GM18502 (cell line): ENCODE measurements at regions not wholly inside any gene's neighbourhood (a gene's known extent, or its start where the extent isn't known, plus 50 kb on each side); places are given as distances from the start of the nearest gene placed in this dataset.

ENCODE experiments used
- ATAC-seq: cut with Tn5 transposase; IDR thresholded peaks from one replicate; pipeline ENCODE4 v1.9.1; 2021; ENCODE audit warnings: mild to moderate bottlenecking; ENCODE audit not compliant: unreplicated experiment, poor library complexity

- ATAC-seq = peak; percentile 89
Observed at GRCh38 chr3:156760333-156760732, 65.8 kb upstream of the LEKR1 start.

- no peak for ATAC-seq
Observed at GRCh38 chr3:156761007-156761406, 65.1 kb upstream of the LEKR1 start.

DNA sequence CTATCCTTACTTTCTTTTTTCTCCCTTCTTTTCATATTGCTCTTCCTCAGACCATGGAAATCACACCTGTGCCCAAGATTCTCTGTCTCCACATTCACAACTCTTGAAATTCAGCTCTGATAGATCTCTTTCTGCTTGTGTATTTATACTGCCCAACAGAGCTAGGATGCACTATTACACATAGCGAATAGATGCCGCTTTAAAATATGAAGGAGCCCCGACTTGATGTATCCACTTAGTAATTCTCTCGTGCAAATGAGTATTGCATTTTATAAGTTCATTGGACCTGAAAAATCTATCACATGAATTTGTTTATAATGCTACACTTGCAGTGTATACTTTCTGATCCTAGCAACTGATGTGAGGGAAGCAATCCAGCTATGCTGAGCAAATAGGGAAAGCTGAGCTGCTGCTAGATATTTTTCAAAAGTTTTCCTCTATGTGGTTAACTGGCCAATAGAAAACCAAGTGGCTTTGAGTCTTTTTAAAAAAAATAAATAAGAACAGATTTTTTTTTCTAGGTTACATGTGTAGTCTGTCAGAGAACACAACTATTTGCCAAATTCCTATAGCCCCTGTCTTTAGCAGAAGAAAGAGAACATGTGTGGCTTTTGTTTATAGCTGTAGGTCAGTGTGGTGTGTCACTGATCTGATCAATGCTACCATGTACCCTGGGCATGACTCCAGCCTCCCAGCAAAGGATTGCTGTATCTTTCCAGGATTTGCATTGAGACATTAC is 64.3 kb upstream of the LEKR1 start:
- no peak for ATAC-seq

DNA sequence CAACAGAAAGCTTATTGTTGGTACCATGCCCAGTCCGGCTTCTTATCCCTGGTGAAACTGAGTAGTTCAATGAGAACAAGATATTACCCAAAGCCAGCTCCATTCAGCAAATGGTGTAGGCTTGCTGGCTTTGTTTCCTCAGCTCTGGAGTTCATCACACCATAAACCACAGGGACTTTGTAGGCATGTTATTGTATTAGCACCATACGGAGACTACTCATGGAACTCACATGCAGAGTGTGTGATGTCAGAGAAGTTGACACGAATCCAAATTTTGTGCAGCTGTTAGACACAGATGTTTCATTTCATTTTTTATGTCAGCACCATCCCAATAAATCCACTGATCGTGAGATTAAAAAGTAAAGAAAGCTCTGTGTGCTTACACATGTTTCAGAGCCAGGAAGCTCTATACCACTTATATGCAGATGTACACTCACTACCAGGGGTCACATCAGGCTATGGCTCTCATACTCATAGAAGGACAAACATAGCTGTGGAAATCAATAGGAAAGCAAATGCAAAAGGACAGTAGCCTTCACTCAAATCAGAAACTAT is 63.4 kb upstream of the LEKR1 start:
- no peak for ATAC-seq

DNA sequence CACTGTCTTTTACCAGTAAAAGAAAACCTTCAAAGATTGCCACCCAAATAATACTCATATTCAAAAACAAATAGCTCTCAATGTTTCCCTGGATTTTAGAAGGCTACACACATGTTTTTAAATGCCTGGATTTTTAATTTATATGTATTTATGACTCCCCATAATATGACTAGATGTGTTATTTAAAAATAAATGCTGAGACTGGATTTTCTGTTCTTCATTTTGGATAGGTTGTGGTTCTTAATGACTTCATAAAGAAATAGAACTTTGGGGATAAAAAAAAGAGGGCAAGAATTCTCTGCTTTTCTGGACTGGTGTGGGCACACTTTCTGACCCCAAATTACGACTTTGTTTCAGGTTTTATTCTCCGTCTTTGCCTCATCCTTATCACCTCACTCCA is 62.8 kb upstream of the LEKR1 start:
- ATAC-seq = no peak

DNA sequence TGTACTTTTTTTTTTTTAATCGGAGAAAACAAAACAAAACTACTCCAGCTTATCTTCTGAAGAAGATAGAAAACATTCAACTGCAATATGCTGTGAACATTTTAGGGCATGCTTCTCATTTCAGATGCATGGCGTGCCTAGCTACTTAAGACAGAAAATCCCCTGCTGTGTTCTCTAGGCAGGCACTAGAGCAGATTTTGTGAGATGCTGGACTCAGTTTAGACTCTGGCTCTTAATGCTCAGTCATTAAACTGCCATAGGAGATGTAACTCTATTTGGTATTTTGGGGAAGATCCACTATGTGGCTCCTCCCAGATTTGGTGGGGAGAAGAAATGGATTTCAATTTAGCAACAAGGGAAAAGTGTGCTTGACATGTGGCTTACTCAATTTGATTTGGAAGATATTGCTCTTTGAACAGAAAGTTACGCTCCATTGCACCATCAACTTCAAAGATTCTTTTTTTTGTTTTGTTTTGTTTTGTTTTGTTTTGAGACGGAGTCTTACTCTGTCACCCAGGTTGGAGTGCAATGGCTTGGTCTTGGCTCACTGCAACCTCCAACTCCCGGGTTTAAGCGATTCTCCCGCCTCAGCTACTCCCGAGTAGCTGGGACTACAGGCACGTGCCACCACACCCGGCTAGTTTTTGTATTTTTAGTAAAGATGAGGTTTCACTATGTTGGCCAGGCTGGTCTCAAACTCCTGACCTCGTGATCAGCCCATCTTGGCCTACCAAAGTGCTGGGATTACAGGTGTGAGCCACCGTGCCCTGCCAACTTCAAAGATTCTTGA is 62.0 kb upstream of the LEKR1 start:
- ATAC-seq = no peak

GRCh38 chr3:156764751-156765150 is 61.4 kb upstream of the LEKR1 start:
- ATAC-seq = no peak

- ATAC-seq = no peak
Observed at GRCh38 chr3:156768390-156768789, 57.8 kb upstream of the LEKR1 start.

GRCh38 chr3:156769721-156770654 is 56.2 kb upstream of the LEKR1 start:
- ATAC-seq = no peak

GRCh38 chr3:156770699-156771414 is 55.3 kb upstream of the LEKR1 start:
- ATAC-seq = no peak

DNA sequence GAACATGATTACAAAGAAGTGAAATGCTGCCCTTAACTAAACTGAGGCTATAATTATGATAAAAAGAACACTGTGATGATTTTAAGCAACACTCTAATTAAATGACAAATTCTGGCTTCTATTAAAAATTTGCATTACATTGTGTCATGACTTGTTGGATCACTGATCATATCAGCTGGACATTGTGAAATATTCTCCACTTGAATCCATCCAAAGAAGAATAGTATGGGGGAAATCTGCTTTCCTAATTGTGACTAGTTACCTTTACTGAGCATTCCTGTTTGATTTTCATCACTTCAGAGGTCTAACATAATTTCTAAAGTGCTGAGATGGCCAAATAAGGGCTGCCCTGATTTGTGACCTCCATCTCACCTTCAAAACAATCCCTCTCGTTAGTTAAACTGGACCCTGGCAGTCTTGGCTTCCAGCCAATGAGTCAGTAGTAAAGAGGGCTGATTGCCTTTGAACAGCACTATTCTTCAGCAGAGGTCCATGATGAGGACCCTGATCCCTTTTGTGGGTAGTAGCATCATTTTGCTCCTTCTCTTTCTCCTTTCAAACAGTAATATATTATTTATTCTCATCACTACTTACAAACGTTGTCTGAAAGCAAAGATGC is 53.5 kb upstream of the LEKR1 start:
- no peak for ATAC-seq

DNA sequence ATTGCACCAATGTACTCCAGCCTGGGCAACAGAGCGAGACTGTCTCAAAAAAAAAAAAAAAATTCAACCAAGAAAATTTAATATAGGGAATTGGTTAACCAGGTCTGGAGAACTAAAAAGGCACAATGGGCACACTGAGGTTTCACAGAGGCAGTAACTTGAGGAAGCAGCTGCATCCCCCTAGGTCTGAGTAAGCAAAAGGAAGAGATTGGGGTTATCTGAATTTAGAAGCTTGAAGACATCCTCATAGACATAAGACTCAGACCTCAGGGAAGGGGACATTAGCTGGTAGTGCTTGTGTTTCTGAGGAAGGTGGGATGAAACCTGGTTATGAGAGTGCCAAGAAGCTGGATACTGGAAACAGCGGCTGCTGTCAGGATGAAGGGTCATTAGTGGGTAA is 50.1 kb upstream of the LEKR1 start:
- no peak for ATAC-seq
